Keratinocyte (primary cell): ENCODE measurements at regions not wholly inside any gene's neighbourhood (a gene's known extent, or its start where the extent isn't known, plus 50 kb on each side); places are given as distances from the start of the nearest gene placed in this dataset.

Experiments
- DNase-seq: peaks from one replicate; pipeline ENCODE4 v3.0.0-alpha.2; 2011; ENCODE audit warnings: low read depth, missing footprints, low spot score
- FAIRE-seq: peaks from 2 replicates; lab custom pipeline; 2011; peaks lifted over from hg19 to GRCh38; lab: Jason Lieb, UNC
- H2AFZ ChIP-seq: 2 replicates; pipeline ENCODE4 v1.6.0; 2012; ENCODE audit warnings: low read length, control low read depth, inconsistent platforms; ENCODE audit not compliant: control insufficient read depth
- H3K27ac ChIP-seq: 2 replicates; pipeline ENCODE4 v1.5.1; 2011; ENCODE audit warnings: low read length; ENCODE audit not compliant: control insufficient read depth, insufficient read depth
- H3K27me3 ChIP-seq: 3 replicates; pipeline ENCODE4 v1.6.0; 2011; ENCODE audit warnings: low read length; ENCODE audit not compliant: control insufficient read depth, insufficient read depth; ENCODE audit errors: extremely low read depth
- H3K36me3 ChIP-seq, 2 experiments: 2 replicates in 1 of 2; 3 replicates in 1 of 2; pipeline ENCODE4 v1.5.1; 2011; ENCODE audit warnings: low read length in 2 of 2, mild to moderate bottlenecking in 1 of 2; ENCODE audit not compliant: control insufficient read depth in 2 of 2, insufficient read depth in 2 of 2; ENCODE audit errors: extremely low read depth in 1 of 2
- H3K4me1 ChIP-seq: 3 replicates; pipeline ENCODE4 v1.5.1; 2011; ENCODE audit warnings: low read length; ENCODE audit not compliant: control insufficient read depth, insufficient read depth; ENCODE audit errors: extremely low read depth
- H3K4me2 ChIP-seq: 3 replicates; pipeline ENCODE4 v1.6.0; 2011; ENCODE audit warnings: low read depth, low read length; ENCODE audit not compliant: control insufficient read depth, insufficient read depth; ENCODE audit errors: extremely low read depth
- H3K4me3 ChIP-seq, 3 experiments: fragments of 200-600 bp in 1 of 3; sonication (generic) in 1 of 3; 2 replicates in 2 of 3; 3 replicates in 1 of 3; pipeline ENCODE4 v1.5.1; 2011 to 2016; ENCODE audit warnings: low read length in 3 of 3, mild to moderate bottlenecking in 3 of 3, control low read depth in 2 of 3, inconsistent platforms in 1 of 3, low read depth in 1 of 3, mixed read lengths in 1 of 3, mixed run types in 1 of 3, moderate library complexity in 1 of 3; ENCODE audit not compliant: control insufficient read depth in 2 of 3, insufficient read depth in 2 of 3; ENCODE audit errors: extremely low read depth in 1 of 3
- H3K79me2 ChIP-seq: 2 replicates; pipeline ENCODE4 v1.6.0; 2012; ENCODE audit warnings: low read length; ENCODE audit not compliant: control insufficient read depth, insufficient read depth
- H3K9ac ChIP-seq: 3 replicates; pipeline ENCODE4 v1.6.0; 2011; ENCODE audit warnings: low read length; ENCODE audit not compliant: control insufficient read depth, insufficient read depth; ENCODE audit errors: extremely low read depth
- H3K9me1 ChIP-seq: 3 replicates; pipeline ENCODE4 v1.6.0; 2011; ENCODE audit warnings: low read length; ENCODE audit not compliant: control insufficient read depth, insufficient read depth; ENCODE audit errors: extremely low read depth
- H3K9me3 ChIP-seq: 2 replicates; pipeline ENCODE4 v1.5.1; 2012; ENCODE audit warnings: low read depth, low read length; ENCODE audit not compliant: control insufficient read depth
- H4K20me1 ChIP-seq: 3 replicates; pipeline ENCODE4 v1.6.0; 2011; ENCODE audit warnings: low read length; ENCODE audit not compliant: control insufficient read depth, insufficient read depth; ENCODE audit errors: extremely low read depth
- CTCF ChIP-seq, 3 experiments: IDR thresholded peaks in 1 of 3; conservative IDR thresholded peaks in 1 of 3; optimal IDR thresholded peaks in 1 of 3; 2 replicates in 2 of 3; 3 replicates in 1 of 3; pipeline versions ENCODE3 to v1.5.1; 2011; ENCODE audit warnings: low read length in 3 of 3, mild to moderate bottlenecking in 3 of 3, moderate library complexity in 2 of 3, control low read depth in 1 of 3, inconsistent platforms in 1 of 3; ENCODE audit not compliant: insufficient read depth in 2 of 3; ENCODE audit errors: extremely low read depth in 1 of 3
- EZH2 ChIP-seq: IDR thresholded peaks from one replicate; pipeline ENCODE4 v1.6.1; 2012; ENCODE audit warnings: inconsistent platforms, mild to moderate bottlenecking, low read length, moderate library complexity
- dilution Hi-C: fragments of 300-500 bp; cut with MboI; formaldehyde crosslinking; loops from one replicate; pipeline ENCODE4 v1.7.0; 2020; ENCODE audit warnings: low sequenced_read_pairs; ENCODE audit not compliant: extremely low pct_ligation_motif_present

- Histone ChIP-seq H4K20me1 (no peaks in the 10 kb centered on the region), H3K79me2 (no peaks in the 10 kb centered on the region), H3K9me1 (no peaks in the 10 kb centered on the region), H3K27ac (no peak overlapping the region), H3K4me3 (no peak overlapping the region), H3K36me3 (no peaks in the 10 kb centered on the region), H3K9ac (no peak overlapping the region), H2AFZ (no peak overlapping the region), H3K27me3 (no peaks in the 10 kb centered on the region), H3K9me3 (no peaks in the 10 kb centered on the region), H3K4me2 (no peak overlapping the region), H3K4me1 (peaks cover 9% of the 10 kb centered on the region)
- dilution Hi-C loops = no loop called here
- DNase-seq = no peak
- no peak for FAIRE-seq
- no peak for TF ChIP-seq CTCF (optimal IDR thresholded peaks at IDR 0.05 in 1 of 3, IDR thresholded peaks at IDR 0.05 in 1 of 3, conservative IDR thresholded peaks at IDR 0.05 in 1 of 3; ENCODE audit: extremely low read depth in 1 of 3, insufficient read depth in 2 of 3, low read length in 3 of 3)
- no peak for TF ChIP-seq EZH2
Measured at GRCh38 chr5:142250119-142250518, 74.7 kb downstream of the SPRY4 start.

- Histone ChIP-seq H3K9me3 (no peaks in the 10 kb centered on the region), H3K9ac (no peak overlapping the region), H3K27me3 (no peaks in the 10 kb centered on the region), H3K4me2 (no peak overlapping the region), H3K4me1 (peaks cover 9% of the 10 kb centered on the region), H3K9me1 (no peaks in the 10 kb centered on the region), H2AFZ (no peak overlapping the region), H3K27ac (no peak overlapping the region), H3K4me3 (no peak overlapping the region), H3K79me2 (no peaks in the 10 kb centered on the region), H4K20me1 (no peaks in the 10 kb centered on the region), H3K36me3 (no peaks in the 10 kb centered on the region)
- dilution Hi-C loops = no loop called here
- TF ChIP-seq EZH2 (no peak), CTCF (optimal IDR thresholded peaks at IDR 0.05 in 1 of 3, IDR thresholded peaks at IDR 0.05 in 1 of 3, conservative IDR thresholded peaks at IDR 0.05 in 1 of 3; ENCODE audit: extremely low read depth in 1 of 3, insufficient read depth in 2 of 3, low read length in 3 of 3) (no peak)
- FAIRE-seq (no peak), DNase-seq (no peak)
Measured at GRCh38 chr5:142248853-142249462, 75.9 kb downstream of the SPRY4 start.
